SK-N-SH treated with all-trans-retinoic acid at 6 μM for 48 hours (cell line): ENCODE measurements at regions not wholly inside any gene's neighbourhood (a gene's known extent, or its start where the extent isn't known, plus 50 kb on each side); places are given as distances from the start of the nearest gene placed in this dataset.

Experiments used
- ATAC-seq: fragments of 200-7000 bp; cut with Tn5 transposase; 3 replicates; pipeline ENCODE4 v1.9.1; 2020; ENCODE audit warnings: mild to moderate bottlenecking, moderate library complexity
- ARNTL ChIP-seq: fragments of 450-650 bp; formaldehyde crosslinking; IDR thresholded peaks from 2 replicates; pipeline ENCODE4 v1.5.0; 2020; ENCODE audit warnings: low read depth, mild to moderate bottlenecking, moderate library complexity, borderline replicate concordance
- BACH2 ChIP-seq: fragments of 250-450 bp; sonication (Bioruptor Pico); IDR thresholded peaks from 2 replicates; pipeline ENCODE4 v1.9.0; 2021; ENCODE audit warnings: mild to moderate bottlenecking, borderline replicate concordance
- CSDC2 ChIP-seq: fragments of 250-450 bp; sonication (Bioruptor Pico); IDR thresholded peaks from 2 replicates; pipeline ENCODE4 v1.5.0; 2020; ENCODE audit warnings: mild to moderate bottlenecking, moderate library complexity
- ESRRG ChIP-seq: fragments of 250-450 bp; sonication (Bioruptor Pico); IDR thresholded peaks from 2 replicates; pipeline ENCODE4 v1.6.1; 2021; ENCODE audit warnings: mild to moderate bottlenecking
- GLIS3 ChIP-seq: fragments of 250-450 bp; sonication (Bioruptor Pico); IDR thresholded peaks from 2 replicates; pipeline ENCODE4 v1.5.0; 2020; ENCODE audit warnings: mild to moderate bottlenecking, moderate library complexity
- ISL1 ChIP-seq: fragments of 250-450 bp; sonication (Bioruptor Pico); IDR thresholded peaks from 2 replicates; pipeline ENCODE4 v2.1.2; 2022; ENCODE audit warnings: mild to moderate bottlenecking, moderate library complexity
- OSR1 ChIP-seq: fragments of 250-450 bp; sonication (Bioruptor Pico); IDR thresholded peaks from 2 replicates; pipeline ENCODE4 v1.8.0; 2022; ENCODE audit warnings: moderate library complexity, mild to moderate bottlenecking, inconsistent platforms
- PPARA ChIP-seq: fragments of 250-450 bp; sonication (Bioruptor Pico); IDR thresholded peaks from 2 replicates; pipeline ENCODE4 v1.5.0; 2020; ENCODE audit warnings: mild to moderate bottlenecking, borderline replicate concordance
- RARB ChIP-seq: fragments of 250-450 bp; sonication (Bioruptor Pico); IDR thresholded peaks from 2 replicates; pipeline ENCODE4 v1.8.0; 2021; ENCODE audit warnings: mild to moderate bottlenecking, moderate library complexity
- SNAI2 ChIP-seq: fragments of 250-450 bp; sonication (Bioruptor Pico); IDR thresholded peaks from 2 replicates; pipeline ENCODE4 v1.5.0; 2020; ENCODE audit warnings: mild to moderate bottlenecking, moderate library complexity
- TCF4 ChIP-seq: fragments of 250-450 bp; sonication (Bioruptor Pico); IDR thresholded peaks from 2 replicates; pipeline ENCODE4 v1.8.0; 2021; ENCODE audit warnings: mild to moderate bottlenecking, moderate library complexity, borderline replicate concordance
- TOX ChIP-seq: fragments of 250-450 bp; sonication (Bioruptor Pico); IDR thresholded peaks from 2 replicates; pipeline ENCODE4 v1.8.0; 2021; ENCODE audit warnings: mild to moderate bottlenecking, moderate library complexity, borderline replicate concordance
- ZC3H10 ChIP-seq: fragments of 250-450 bp; sonication (Bioruptor Pico); IDR thresholded peaks from 2 replicates; pipeline ENCODE4 v1.5.1; 2021; ENCODE audit warnings: mild to moderate bottlenecking, moderate library complexity
- ZFP3 ChIP-seq: fragments of 250-450 bp; sonication (Bioruptor Pico); IDR thresholded peaks from 2 replicates; pipeline ENCODE4 v1.5.0; 2020; ENCODE audit warnings: mild to moderate bottlenecking, moderate library complexity
- ZFP30 ChIP-seq: fragments of 450-650 bp; formaldehyde crosslinking; IDR thresholded peaks from 2 replicates; pipeline ENCODE4 v1.5.0; 2022; ENCODE audit warnings: mild to moderate bottlenecking, moderate library complexity
- ZNF565 ChIP-seq: fragments of 450-650 bp; formaldehyde crosslinking; conservative IDR thresholded peaks from 2 replicates; pipeline ENCODE4 v1.5.0; 2020; ENCODE audit warnings: low read depth, mild to moderate bottlenecking, moderate library complexity
- ZNF70 ChIP-seq: fragments of 450-650 bp; formaldehyde crosslinking; IDR thresholded peaks from 2 replicates; pipeline ENCODE4 v1.5.0; 2020; ENCODE audit warnings: mild to moderate bottlenecking, moderate library complexity
- ZNF8 ChIP-seq: fragments of 450-650 bp; formaldehyde crosslinking; IDR thresholded peaks from 2 replicates; pipeline ENCODE4 v1.5.0; 2020; ENCODE audit warnings: mild to moderate bottlenecking, moderate library complexity
- TF ChIP-seq, protein P1 (sequence below): fragments of 250-450 bp; sonication (Bioruptor Pico); IDR thresholded peaks from 2 replicates; pipeline ENCODE4 v1.5.0; 2020; ENCODE audit warnings: mild to moderate bottlenecking, moderate library complexity
- TF ChIP-seq, protein P2 (sequence below): fragments of 250-450 bp; sonication (Bioruptor Pico); IDR thresholded peaks from 2 replicates; pipeline ENCODE4 v1.5.1; 2021; ENCODE audit warnings: mild to moderate bottlenecking, moderate library complexity
- TF ChIP-seq, protein P3 (sequence below): fragments of 250-450 bp; sonication (Bioruptor Pico); IDR thresholded peaks from 2 replicates; pipeline ENCODE4 v1.8.0; 2021; ENCODE audit warnings: low read depth, mild to moderate bottlenecking, moderate library complexity, borderline replicate concordance
- TF ChIP-seq, protein P4 (sequence below): fragments of 250-450 bp; sonication (Bioruptor Pico); IDR thresholded peaks from 2 replicates; pipeline ENCODE4 v1.5.1; 2020; ENCODE audit warnings: low read depth, mild to moderate bottlenecking, moderate library complexity
- TF ChIP-seq, protein P5 (sequence below): fragments of 250-450 bp; sonication (Bioruptor Pico); IDR thresholded peaks from 2 replicates; pipeline ENCODE4 v1.8.0; 2020; ENCODE audit warnings: mild to moderate bottlenecking, moderate library complexity, borderline replicate concordance

DNA sequence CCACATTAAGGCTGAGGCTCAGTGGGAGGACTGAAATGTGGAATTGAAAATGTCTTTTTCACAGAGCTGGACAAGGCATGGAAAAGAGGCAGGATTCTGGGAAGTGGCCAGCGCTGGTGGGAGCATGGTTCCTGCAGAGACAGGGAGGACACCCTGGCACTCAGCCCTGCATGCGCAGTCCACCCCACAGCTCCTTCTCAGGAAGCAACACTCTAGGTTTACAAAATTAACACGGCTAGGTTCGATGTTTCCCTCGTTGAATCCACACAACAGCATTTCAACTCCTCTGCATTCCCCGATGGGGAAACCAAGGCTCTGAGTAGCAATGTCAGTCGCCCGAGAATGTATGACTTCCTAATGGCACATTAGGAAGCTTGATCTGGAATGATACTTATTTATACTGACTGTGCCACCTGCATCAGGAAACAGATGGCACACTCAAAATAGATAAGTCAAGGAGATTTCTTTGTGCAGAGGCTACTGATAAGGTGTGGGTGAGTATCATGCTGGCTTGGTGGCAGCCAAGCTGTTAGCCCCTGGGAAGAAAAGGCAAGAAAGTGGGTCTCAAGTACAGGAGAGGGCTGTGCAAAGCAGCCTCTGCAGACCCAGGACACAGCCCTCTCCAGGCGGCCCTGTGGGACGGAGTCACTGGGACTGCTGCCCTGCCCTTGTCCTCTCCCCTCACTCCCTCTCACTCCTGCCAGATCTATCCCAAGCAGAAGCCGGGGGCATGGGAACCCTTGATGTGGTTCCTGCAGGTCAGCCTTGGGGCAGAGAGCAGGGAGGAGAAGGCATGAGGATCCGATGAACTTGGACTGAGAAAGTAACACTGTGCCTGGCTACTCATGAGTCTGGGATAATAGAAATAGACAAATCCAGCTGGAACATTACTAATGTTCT, 158.4 kb upstream of the FHL2 start (continued):
- TF ChIP-seq, protein P1, sequence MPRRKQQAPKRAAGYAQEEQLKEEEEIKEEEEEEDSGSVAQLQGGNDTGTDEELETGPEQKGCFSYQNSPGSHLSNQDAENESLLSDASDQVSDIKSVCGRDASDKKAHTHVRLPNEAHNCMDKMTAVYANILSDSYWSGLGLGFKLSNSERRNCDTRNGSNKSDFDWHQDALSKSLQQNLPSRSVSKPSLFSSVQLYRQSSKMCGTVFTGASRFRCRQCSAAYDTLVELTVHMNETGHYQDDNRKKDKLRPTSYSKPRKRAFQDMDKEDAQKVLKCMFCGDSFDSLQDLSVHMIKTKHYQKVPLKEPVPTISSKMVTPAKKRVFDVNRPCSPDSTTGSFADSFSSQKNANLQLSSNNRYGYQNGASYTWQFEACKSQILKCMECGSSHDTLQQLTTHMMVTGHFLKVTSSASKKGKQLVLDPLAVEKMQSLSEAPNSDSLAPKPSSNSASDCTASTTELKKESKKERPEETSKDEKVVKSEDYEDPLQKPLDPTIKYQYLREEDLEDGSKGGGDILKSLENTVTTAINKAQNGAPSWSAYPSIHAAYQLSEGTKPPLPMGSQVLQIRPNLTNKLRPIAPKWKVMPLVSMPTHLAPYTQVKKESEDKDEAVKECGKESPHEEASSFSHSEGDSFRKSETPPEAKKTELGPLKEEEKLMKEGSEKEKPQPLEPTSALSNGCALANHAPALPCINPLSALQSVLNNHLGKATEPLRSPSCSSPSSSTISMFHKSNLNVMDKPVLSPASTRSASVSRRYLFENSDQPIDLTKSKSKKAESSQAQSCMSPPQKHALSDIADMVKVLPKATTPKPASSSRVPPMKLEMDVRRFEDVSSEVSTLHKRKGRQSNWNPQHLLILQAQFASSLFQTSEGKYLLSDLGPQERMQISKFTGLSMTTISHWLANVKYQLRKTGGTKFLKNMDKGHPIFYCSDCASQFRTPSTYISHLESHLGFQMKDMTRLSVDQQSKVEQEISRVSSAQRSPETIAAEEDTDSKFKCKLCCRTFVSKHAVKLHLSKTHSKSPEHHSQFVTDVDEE = no peak
- TF ChIP-seq TCF4 (CRISPR knock-in tag) (no peak), ZNF565 (CRISPR knock-in tag) (no peak), BACH2 (CRISPR knock-in tag) (no peak), CSDC2 (CRISPR knock-in tag) (no peak), PPARA (CRISPR knock-in tag) (no peak), ZNF70 (CRISPR knock-in tag) (no peak), RARB (CRISPR knock-in tag) (no peak)
- TF ChIP-seq, protein P2, sequence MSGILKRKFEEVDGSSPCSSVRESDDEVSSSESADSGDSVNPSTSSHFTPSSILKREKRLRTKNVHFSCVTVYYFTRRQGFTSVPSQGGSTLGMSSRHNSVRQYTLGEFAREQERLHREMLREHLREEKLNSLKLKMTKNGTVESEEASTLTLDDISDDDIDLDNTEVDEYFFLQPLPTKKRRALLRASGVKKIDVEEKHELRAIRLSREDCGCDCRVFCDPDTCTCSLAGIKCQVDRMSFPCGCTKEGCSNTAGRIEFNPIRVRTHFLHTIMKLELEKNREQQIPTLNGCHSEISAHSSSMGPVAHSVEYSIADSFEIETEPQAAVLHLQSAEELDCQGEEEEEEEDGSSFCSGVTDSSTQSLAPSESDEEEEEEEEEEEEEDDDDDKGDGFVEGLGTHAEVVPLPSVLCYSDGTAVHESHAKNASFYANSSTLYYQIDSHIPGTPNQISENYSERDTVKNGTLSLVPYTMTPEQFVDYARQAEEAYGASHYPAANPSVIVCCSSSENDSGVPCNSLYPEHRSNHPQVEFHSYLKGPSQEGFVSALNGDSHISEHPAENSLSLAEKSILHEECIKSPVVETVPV = no peak
- TF ChIP-seq, protein P3, sequence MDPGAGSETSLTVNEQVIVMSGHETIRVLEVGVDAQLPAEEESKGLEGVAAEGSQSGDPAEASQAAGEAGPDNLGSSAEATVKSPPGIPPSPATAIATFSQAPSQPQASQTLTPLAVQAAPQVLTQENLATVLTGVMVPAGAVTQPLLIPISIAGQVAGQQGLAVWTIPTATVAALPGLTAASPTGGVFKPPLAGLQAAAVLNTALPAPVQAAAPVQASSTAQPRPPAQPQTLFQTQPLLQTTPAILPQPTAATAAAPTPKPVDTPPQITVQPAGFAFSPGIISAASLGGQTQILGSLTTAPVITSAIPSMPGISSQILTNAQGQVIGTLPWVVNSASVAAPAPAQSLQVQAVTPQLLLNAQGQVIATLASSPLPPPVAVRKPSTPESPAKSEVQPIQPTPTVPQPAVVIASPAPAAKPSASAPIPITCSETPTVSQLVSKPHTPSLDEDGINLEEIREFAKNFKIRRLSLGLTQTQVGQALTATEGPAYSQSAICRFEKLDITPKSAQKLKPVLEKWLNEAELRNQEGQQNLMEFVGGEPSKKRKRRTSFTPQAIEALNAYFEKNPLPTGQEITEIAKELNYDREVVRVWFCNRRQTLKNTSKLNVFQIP = no peak

DNA sequence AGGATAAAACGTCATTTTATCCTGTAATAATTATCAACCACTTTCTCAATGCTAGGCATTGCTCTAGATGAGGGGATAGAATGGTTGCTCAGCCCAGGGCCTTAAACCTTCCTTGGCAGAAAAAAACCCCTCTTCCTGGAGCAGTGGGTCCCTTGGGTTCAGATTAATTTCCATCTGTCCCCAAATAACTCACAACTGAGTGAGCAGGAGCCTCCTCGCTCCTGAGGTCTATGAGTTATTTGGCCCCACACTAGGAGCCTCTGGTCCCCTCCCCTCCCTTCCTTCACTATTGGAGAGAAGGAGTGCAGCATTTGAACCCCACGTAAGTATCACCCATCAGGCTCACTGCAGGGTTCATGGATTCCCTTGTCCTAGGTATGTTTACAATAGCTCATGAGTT, 157.5 kb upstream of the FHL2 start:
- TF ChIP-seq GLIS3 (CRISPR knock-in tag) = no peak
- TF ChIP-seq ZNF8 (CRISPR knock-in tag) = no peak
- no peak for TF ChIP-seq ISL1 (CRISPR knock-in tag)
- TF ChIP-seq ZC3H10 (CRISPR knock-in tag) = no peak
- TF ChIP-seq ZNF70 (CRISPR knock-in tag) = no peak
- TF ChIP-seq, protein P2 = no peak
- no peak for TF ChIP-seq ZFP30
- ATAC-seq = no peak

DNA sequence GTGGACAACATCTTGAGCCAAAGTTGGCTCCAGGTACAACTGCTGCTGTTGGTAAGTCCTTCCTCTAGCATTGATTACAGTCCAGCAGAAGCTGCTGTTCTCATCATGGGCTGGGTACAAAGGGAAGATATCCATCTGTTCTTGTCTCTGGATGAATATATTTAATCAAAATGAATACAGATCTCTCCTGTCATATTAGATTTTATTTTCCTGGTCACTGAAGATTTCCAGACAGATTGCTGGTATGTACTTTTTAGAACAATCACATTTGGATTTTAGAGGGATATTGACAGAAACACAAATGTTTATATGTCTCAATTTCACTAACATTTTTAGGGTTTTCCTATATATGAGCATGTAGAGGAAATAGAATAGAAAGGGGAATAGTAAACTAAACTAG, 155.4 kb upstream of the FHL2 start:
- TF ChIP-seq TCF4 (CRISPR knock-in tag) (peak; percentile 69; the same call in 1 of the 2 replicates), RARB (CRISPR knock-in tag) (no peak)
- no peak; the same call in 2 of the 3 replicates for ATAC-seq

DNA sequence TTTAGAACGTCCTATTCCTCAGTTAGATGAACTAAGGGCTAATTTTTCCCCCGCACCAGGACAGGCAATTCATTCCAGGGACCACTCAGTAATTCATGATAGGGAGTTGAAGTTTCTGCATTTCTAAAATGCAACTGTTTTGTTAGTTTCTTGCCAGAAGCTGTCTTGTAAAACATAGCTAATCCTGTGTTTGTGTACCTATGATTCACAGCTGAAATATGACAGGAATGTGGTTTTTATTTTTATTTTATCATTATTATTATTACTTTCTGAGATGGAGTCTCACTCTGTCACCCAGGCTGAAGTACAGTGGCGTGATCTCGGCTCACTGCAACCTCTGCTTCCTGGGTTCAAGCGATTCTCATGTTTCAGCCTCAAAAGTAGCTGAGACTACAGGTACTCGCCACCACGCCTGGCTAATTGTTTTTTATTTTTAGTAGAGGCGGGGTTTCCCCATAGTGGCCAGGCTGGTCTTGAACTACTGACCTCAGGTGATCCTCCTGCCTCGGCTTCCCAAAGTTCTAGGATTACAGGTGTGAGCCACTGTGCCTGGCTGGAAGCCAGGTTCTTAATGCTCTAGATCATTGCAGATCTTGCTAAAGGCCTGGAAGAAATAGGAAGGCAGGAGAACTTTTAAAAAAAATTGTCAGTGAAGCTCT, 154.8 kb upstream of the FHL2 start:
- peak; percentile 20; the same call in 1 of the 3 replicates for ATAC-seq
- TF ChIP-seq BACH2 (CRISPR knock-in tag) (no peak), GLIS3 (CRISPR knock-in tag) (no peak), SNAI2 (no peak), OSR1 (CRISPR knock-in tag) (no peak), ESRRG (no peak), ZFP30 (no peak), ZNF70 (CRISPR knock-in tag) (no peak), ARNTL (CRISPR knock-in tag) (no peak), PPARA (CRISPR knock-in tag) (no peak), ZFP3 (CRISPR knock-in tag) (no peak), TOX (no peak)
- TF ChIP-seq, protein P4, sequence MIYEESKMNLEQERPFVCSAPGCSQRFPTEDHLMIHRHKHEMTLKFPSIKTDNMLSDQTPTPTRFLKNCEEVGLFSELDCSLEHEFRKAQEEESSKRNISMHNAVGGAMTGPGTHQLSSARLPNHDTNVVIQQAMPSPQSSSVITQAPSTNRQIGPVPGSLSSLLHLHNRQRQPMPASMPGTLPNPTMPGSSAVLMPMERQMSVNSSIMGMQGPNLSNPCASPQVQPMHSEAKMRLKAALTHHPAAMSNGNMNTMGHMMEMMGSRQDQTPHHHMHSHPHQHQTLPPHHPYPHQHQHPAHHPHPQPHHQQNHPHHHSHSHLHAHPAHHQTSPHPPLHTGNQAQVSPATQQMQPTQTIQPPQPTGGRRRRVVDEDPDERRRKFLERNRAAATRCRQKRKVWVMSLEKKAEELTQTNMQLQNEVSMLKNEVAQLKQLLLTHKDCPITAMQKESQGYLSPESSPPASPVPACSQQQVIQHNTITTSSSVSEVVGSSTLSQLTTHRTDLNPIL (CRISPR knock-in tag) = no peak
- TF ChIP-seq, protein P5, sequence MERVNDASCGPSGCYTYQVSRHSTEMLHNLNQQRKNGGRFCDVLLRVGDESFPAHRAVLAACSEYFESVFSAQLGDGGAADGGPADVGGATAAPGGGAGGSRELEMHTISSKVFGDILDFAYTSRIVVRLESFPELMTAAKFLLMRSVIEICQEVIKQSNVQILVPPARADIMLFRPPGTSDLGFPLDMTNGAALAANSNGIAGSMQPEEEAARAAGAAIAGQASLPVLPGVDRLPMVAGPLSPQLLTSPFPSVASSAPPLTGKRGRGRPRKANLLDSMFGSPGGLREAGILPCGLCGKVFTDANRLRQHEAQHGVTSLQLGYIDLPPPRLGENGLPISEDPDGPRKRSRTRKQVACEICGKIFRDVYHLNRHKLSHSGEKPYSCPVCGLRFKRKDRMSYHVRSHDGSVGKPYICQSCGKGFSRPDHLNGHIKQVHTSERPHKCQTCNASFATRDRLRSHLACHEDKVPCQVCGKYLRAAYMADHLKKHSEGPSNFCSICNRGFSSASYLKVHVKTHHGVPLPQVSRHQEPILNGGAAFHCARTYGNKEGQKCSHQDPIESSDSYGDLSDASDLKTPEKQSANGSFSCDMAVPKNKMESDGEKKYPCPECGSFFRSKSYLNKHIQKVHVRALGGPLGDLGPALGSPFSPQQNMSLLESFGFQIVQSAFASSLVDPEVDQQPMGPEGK (CRISPR knock-in tag) = no peak
